OCI-LY7 (cell line): ENCODE measurements at regions not wholly inside any gene's neighbourhood (a gene's known extent, or its start where the extent isn't known, plus 50 kb on each side); places are given as distances from the start of the nearest gene placed in this dataset.

Experiments
- EZH2phosphoT487 ChIP-seq: fragments of 200-600 bp; sonication (generic); IDR thresholded peaks from 2 replicates; pipeline ENCODE4 v1.6.1; 2018; ENCODE audit warnings: low read depth, borderline replicate concordance, mild to moderate bottlenecking, mixed run types, antibody characterized with exemption, low read length, moderate library complexity, mixed read lengths
- TF ChIP-seq, protein P1 (sequence below): fragments of 200-600 bp; sonication (generic); conservative IDR thresholded peaks from 2 replicates; pipeline ENCODE4 v1.5.1; 2014; ENCODE audit warnings: mild to moderate bottlenecking, antibody characterized with exemption, low read length, moderate library complexity, mixed read lengths

DNA sequence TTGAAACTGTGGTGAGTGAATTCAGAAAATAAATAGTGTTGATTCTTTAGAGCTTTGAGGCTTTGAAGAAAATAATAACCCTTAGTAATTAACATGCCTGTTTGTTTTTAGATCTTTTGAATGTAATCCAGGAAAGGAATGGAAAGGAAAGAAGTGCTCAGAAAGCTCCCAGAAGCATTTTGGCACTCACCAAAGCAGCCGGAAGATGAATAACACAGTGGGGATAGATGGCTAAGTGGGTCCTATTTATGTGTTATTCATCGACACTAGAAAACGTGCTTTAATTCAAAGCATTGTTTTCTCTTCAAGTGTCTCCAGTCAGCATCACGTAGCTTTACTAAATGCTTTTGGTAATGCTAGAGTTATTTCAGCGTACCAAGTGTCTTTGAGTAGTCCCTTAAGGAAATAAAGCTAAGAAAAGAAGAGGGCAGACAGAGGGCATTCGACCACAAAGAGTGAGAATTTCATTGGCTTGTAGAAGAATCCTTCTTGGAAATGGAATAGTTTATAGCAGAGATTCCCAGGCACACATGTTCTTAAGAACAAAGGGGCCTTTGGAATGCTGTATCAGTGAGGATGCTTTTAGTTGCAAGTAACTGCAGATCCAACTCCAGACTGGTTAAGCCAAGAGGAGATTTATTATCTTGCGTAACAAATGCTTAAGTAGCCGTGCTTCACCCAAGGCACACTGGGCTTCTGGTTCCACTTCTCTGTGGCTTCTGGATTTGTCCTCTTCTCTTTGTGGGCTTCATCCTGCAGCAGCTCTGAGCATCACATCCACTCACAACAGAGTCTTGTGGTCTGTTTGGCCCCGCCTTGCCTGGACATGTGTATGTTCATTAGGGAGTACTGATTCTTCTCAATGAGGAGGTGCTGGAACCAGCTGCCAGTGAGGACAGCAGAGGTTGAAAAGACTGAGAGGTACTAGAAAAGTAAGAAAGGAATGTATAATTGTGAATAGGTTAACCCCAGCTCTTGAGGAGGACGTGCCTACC is 63.6 kb upstream of the LTBP1 start:
- TF ChIP-seq, protein P1, sequence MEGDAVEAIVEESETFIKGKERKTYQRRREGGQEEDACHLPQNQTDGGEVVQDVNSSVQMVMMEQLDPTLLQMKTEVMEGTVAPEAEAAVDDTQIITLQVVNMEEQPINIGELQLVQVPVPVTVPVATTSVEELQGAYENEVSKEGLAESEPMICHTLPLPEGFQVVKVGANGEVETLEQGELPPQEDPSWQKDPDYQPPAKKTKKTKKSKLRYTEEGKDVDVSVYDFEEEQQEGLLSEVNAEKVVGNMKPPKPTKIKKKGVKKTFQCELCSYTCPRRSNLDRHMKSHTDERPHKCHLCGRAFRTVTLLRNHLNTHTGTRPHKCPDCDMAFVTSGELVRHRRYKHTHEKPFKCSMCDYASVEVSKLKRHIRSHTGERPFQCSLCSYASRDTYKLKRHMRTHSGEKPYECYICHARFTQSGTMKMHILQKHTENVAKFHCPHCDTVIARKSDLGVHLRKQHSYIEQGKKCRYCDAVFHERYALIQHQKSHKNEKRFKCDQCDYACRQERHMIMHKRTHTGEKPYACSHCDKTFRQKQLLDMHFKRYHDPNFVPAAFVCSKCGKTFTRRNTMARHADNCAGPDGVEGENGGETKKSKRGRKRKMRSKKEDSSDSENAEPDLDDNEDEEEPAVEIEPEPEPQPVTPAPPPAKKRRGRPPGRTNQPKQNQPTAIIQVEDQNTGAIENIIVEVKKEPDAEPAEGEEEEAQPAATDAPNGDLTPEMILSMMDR, result no peak
- no peak for TF ChIP-seq EZH2phosphoT487
